GM21381 (cell line): ENCODE measurements at regions not wholly inside any gene's neighbourhood (a gene's known extent, or its start where the extent isn't known, plus 50 kb on each side); places are given as distances from the start of the nearest gene placed in this dataset.
A peak's percentile ranks its signal among the peaks of the same experiment; 100 is the strongest.
"Not testable (repeated sequence)": the region's sequence is repeated elsewhere in the genome, so short reads cannot be mapped to it uniquely, and the experiment has no call there.

Experiments used
- ATAC-seq: cut with Tn5 transposase; IDR thresholded peaks from one replicate; pipeline ENCODE4 v1.9.1; 2021; ENCODE audit warnings: mild to moderate bottlenecking, moderate library complexity; ENCODE audit not compliant: unreplicated experiment

DNA sequence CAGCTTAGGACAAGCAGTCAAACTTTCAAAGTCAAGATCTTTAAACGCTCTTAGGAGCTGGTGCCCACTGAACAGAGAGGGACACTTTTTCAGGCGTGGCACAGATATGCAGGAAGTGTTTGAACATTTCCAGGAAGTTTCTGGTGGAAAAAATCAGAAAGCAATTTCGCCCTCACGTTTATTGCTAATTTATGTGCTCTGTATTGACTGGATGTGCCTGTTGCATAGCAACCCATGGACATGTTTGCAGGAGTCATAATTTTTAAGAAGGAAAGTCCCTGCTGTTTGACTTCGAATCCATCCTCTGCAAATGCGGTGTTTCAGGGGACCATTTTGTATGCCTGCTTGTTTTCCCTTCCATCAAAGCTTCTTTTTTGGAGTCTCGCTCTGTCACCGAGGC lies 239.9 kb upstream of the IRF2BP2 start:
- ATAC-seq, result no peak

DNA sequence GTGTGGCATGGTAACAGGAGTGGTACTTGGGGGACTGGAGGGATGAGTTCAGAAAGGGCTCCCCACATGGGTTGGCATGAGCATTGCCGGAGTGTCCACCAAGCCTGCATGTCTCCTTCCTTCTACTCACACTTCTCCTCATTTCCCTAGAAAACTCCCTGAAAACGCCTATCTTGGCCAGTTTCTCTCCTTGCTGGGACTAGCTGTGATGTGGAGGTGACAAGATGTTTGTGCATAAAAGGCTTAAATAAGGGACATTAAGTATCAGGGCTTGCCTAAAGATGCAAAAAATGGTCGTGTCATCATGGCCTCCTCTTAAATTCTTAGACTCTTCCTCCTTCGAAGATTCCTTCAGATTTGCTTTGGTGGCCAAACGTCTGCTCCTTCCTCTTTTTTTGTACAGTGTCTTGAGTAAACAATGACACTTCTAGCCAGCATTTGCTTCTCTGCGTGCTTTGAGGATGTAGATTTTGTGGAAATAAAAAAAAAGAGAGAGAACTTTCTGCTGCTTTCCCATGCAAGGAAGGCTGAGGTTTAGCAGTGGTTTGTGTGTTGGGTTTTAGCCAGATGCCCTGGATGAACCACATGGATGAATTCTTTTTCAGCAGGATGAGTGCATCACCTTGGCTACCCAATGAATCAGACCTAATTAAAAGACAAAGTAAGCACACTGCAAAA lies 239.1 kb upstream of the IRF2BP2 start:
- no peak for ATAC-seq

DNA sequence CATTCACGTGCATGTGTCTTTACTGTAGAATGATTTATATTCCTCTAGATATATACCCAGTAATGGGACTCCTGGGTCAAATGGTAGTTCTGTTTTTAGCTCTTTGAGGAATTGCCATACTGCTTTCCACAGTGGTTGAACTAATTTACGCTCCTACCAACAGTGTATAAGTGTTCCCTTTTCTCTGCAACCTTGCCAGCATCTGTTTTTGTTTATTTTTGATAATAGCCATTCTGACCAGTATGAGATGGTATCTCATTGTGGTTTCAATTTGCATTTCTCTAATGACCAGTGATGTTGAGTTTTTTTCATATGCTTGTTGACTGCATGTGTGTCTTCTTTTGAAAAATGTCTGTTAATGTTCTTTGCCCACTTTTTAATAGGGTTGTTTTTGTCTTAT lies 236.8 kb upstream of the IRF2BP2 start:
- ATAC-seq, result not testable (repeated sequence)

DNA sequence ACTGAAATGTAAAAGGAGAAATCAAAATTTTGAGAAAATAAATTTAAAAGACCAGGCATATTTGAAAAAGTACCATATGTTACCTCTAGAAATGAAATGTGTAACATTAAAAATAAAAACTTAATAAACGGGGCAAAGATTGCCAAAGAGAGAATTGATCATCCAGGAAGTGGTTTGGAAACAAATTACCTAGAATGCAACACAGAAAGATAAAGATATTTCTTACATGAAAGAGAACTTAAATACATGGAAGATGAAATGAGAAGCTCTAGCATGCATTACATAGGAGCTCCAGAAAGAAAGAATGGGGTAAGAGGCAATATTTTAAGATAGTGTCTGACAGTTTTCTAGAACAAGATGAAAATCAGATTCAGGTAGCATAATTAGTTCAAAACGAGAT lies 235.9 kb upstream of the IRF2BP2 start:
- no peak for ATAC-seq

DNA sequence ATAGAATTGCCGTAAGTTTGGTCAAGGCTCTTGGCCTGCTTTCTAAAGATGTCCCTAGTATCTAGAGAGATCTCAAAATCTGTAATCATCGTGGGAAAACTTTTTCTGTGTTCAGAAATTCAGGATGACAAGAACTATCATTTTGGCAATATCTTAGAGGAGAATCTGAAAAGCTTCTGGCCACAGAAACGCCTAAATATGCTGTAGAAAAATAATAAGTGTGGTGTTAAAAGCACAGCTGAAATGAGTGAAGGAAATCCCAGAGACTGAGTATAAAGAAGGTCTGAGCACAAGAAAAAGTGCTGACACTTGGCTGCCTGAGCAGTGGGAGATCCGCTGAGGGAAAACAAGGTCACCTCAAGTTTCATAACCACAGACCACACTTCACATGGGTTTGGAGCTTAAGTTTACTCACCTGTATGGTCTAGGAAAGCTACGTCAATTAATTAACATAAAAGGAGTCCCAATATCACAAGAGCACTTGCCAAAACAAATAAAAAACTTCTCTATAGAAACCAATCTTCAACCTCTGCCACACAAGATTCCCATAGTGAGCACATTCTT lies 235.2 kb upstream of the IRF2BP2 start:
- ATAC-seq, result no peak

DNA sequence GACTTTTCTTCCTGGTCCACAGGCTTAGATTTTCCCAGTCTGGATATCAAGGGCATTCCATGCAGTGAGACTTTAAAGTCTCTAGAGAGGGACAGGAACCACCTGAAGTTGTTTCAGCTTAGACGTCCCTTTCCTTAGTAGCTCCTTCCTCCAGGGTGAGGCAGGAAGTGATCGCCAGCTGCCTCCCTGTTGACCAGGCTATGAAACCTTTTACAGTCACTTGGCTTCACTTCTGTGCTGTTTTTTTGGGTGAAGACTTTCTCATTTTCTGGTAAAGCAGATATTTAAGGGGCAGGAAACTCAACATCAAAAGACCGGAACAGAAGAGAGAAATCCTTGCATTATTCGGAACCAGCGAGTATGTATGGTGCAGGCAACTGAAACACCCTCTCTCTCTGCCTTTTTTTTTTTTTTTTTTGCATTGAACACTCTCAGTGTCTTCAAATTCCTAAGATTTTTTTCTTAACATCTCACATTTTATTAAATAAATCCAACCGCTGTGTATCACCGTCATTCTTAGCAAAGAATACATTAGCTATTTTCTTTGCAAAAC lies 234.6 kb upstream of the IRF2BP2 start:
- ATAC-seq, result no peak

DNA sequence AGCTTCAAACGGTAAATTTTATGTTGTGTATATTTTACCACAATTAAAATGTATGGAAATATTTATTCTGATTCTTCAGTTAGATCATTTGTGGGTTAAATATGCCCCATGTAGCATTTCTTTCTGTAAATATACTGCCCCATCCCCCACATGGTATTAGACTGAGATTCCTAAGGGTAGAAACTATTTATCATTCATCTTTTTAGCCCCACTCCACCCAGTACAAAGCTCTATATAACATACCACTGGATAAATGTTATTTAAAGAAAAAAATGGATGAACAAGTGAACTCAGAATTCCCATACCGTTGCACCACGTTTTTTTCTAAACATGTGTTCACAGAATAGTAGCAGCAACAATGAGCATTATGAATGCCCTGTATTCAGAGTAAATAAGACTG lies 234.0 kb upstream of the IRF2BP2 start:
- no peak for ATAC-seq

DNA sequence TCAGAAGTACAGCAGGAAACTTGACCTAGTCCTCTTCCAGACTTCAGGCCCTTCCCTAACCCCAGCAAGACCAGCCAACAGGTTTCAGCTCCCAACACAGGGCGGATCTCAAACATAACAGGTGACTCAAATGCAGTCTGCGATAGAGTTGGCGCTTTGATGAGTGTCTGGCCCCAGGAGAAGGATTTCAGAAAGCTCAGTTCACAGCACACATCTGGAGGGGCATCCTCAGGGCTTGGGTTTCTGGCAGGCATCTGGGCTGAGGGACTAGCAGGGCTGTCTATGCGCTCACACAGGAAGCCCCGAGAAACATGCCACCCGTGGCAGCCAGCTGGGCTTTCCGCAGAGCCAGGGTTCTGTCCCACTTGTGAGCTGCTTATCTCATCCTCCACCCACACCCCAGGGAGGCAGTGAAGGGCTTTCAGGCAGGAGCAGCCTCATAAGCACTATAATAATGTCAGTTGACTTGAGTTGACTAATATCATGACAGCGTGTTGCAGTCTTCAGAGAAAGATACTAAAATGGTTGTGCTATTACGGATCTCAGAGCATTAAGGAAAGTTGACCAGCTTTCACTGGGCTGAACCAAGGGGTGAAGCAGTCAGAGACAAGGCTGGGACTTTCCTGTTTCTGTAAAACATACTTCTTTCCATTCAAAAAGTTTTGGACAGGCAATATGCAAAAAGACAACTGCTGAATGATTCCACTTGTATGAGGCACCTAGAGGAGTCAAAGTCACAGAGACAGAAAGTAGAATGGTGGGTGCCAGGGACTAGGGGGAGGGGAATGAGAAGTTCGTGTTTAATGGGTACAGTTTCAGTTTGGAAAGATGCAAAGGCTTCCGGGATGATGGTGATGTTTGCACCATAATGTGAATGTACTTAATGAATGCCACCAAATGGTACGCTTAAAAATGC lies 233.0 kb upstream of the IRF2BP2 start:
- ATAC-seq, result peak; percentile 65

DNA sequence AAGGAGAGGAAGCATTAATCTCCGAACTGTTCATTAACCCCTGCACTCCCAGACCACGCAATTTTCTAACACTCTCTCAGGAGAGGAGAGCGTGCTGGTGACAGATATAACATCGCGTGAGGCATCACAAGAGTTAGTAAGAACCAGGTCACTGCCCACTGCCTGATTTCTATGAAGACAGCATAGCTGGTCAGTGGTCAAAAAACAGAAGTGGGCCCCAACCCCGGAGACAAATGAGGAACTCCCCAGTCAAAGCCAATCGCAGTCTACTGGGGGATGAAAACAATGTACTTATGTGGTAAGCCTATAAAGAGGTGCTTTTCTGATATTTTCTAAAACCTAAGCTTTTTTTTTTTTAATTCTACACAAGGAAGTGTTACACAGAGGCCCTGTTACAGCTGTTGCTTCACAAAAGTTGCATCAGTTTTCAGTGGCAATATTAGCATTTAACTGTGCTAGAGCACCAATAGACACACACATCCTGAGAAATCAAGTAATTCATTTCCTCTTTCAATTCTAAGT lies 231.8 kb upstream of the IRF2BP2 start:
- ATAC-seq, result no peak

DNA sequence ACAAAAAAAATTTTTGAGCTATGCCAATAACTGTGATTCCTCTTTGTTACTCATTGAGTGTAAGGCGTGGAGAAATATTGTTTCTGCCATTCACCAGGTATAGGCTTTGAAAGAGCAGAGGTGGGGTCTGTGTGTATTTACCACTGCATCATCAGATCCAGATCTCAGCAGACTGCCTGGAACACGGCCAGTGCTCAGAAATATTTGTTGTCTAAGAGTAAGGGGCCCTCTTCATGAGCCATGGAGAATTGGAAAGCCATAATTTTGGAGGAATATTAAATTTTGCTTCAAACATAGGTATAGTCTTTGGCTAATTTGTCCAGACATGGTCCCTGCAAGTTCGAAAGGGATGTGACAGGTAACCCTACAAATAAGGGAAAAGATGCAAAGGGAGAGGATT lies 231.3 kb upstream of the IRF2BP2 start:
- ATAC-seq, result no peak

DNA sequence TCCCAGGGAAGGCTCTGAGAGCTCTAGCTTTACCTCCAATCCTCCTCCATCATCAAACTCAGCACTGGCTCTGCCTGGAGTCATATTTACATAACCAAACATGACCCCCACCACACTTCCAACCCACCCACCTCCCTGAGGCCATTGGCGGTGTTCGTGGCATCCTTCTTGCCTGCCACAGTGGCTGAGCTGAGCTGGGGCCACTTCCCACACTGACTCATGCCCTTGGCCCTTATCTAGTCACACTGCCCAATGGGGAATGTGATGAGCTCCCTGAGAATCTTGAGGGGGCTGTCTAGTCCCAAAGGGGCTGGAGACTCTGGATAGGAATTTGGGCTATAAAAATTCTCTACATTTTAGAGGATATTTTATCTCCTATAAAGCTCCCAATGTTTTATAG lies 230.9 kb upstream of the IRF2BP2 start:
- no peak for ATAC-seq

DNA sequence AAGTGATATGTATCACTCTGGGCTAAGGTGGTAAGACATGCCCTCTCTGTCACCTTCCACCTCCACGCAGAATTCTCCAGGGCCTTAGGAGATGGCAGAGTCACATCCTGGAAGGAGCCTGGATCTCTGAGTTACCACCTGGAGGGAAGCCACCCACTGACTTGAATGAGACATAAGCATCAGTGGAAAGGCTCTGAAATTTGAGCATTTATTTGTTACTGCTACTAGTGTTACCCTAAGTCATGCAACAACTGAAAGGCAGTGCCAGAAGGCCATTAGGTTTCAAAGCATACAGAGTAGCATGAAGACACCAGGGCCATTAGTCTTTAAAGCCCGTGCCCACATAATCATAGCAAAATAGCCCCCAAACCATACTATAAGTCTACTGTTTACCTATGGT lies 230.3 kb upstream of the IRF2BP2 start:
- no peak for ATAC-seq

DNA sequence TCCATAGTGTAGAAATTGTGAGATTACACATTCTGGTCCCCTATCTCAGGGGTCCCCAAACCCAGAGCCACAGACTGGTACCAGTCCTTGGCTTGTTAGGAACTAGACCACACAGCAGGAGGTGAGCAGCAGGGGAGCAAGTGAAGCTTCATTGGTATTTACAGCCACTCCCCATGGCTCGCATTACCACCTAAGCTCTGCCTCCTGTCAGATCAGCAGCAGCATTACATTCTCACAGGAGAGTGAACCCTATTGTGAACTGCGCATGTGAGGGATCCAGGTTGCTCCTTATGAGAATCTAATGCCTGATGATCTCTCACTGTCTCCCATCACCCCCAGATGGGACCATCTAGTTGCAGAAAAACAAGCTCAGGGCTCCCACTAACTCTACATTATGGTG lies 229.7 kb upstream of the IRF2BP2 start:
- no peak for ATAC-seq

DNA sequence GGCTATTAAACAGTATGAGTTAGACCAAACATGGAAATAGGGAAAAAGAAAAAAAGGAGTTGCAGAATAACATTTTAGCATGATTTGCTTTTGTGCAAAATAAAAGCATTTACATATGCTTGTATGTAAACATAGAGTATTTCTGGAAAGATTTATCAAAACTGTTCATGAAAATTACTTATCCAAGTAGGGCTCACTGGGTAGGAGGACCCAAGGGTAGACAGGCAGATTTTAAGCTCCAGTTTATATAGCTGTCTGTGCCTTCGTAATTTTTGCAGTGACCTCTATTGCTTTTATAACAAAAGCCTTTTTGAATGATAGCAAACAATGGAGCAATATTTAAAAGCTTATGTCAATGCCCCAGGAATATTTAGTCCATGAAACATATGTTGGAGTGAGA lies 228.8 kb upstream of the IRF2BP2 start:
- no peak for ATAC-seq

DNA sequence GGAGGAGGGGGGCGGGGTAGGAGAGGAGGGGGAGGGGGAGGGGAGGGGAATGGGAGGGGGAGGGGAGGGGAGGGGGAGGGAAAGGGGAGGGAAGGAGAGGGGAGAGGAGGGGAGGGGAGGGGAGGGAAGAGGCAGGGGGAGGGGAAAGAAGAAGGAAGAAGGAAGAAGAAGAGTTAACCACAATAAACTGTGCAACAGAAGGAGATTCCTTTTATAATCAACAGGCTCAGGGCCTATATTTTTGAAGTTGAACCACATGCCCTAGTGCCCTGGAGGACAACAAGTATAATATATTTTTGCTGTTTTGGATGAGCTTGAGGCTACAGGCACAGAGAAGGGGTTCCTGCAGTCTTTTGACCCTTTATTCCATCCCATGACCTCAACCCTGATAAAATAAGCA lies 228.2 kb upstream of the IRF2BP2 start:
- ATAC-seq, result no peak

DNA sequence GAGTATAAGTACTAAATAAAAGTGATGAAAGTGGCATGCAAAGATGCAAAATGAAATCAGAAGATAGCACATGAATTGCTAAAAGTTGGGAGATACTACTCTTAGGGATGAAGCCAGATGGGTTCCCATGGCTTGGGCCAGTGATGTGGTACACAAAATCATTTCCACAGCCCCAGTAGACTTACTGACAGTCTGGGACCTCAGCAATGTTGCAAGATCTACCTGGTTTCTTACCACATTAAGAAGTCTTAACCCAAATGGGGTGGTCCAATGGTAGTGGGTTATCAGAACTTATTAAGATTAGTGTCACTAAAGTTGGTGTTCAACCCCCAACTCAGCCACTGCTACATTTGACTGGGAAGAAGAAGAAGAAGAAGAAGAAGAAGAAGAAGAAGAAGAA lies 227.7 kb upstream of the IRF2BP2 start:
- no peak for ATAC-seq

DNA sequence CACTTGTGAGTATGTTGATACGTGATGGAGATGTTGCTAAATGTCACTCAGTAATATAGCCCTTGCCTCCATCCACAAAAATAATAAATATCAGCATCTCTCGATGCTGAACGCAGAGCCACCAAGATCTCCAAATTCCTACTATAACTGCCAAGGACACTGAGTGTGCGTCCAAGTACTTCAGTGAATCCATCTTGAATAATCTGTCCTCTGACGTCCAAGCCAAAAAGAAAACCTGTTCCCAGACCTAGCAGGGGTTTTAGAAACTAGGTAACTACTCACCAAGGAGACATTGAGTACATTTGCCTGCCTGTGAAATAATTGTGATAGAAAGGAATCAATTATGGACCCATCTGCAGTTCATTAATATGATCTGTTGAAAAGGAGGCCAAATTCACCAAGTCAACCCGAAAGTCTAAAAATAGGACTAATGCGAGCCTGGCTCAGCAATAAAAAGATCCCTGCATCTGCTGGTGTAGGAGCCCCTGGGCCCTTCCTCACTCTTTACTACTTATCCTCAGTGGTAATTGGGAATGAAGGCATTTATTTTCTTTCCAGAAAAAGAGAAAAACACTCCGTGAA lies 226.9 kb upstream of the IRF2BP2 start:
- no peak for ATAC-seq

DNA sequence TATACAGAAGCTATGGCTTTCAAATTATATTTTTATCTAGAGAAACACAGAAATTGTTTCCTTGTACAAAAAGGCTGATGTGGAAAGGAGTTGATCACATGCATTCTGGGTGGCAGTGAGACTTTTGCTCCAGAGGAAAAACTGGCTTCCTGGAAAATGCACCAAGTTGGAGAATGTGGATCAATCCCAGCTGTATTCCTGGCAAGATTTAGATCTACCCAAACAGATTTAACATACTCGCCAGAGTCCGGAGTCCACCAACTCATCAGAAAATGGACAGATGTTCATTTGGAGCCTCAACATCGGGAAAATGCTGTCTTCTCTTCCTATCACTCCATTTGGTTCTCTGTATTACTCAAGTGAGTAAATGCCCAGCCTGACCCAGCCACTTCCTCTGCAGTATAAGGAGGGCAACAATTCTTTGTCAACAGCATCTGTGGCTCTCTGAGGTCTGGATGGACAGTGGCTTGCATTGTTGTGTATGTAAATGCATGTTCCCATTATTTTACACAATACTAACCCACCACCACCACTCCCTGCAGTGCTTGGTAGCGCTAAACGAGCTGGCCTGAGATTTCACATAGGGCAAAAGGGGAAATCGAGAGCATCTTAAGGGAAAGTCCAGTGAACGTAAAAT lies 226.2 kb upstream of the IRF2BP2 start:
- ATAC-seq, result no peak

DNA sequence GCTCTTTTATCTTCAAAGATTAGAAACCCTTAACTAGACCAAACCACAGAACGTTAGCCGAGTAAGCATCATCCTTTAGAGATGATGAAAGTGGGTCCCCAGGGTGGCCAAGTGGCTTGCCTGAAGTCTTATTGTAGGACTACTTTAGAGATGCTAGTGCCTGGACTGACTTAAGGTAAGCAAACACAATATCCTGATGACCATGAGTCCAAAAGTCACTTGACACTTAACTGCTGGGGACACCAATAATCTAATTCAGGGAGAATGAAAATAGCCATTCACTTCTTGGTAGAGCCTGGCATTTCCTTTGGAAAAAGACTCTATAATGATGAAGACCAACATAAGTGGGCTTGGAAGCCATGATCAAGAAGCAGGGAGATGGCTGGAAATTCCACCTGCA lies 225.3 kb upstream of the IRF2BP2 start:
- ATAC-seq, result no peak

DNA sequence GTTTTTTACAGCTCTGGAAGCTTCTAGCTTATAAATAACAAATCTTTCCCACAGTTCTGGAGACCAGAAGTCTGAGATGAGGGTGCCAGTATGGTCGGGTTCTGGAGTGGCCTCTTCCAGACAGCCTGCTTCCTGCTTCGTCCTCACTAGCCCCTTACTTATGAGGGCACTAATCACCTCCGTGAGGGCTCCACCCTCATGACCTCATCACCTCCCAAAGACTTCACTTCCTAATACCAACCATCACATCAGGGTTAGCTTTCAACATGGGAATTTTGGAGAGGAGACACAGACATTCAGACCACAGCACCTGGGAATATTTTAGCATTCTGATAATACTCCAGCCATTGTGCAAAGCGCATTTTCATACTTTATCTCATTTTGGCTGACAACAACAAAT lies 223.7 kb upstream of the IRF2BP2 start:
- ATAC-seq, result no peak

DNA sequence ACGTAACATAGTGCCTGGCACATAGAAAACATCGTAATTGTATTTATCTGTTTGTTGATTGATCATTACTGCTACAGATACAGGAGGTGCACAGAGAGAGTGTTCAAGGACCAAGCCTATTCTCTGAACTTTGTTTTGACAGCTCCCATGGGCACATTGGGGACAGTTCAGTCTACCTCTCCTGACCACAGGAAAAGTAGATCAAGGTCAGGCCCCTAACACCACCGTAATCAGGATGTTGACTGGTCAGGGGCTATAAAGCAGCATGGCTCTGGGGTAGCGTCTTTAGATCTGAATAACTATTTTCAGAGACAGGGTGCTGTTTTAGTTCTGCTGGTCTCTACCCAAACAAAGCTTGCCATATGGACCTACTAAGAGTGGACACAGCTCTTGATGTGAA lies 223.1 kb upstream of the IRF2BP2 start:
- no peak for ATAC-seq
